Activated CD8-positive, alpha-beta memory T cell treated with anti-CD3 and anti-CD28 coated beads, Interleukin-2, amount 50 U/mL, for 48 hours (primary cell): ENCODE measurements at regions not wholly inside any gene's neighbourhood (a gene's known extent, or its start where the extent isn't known, plus 50 kb on each side); places are given as distances from the start of the nearest gene placed in this dataset.

ENCODE experiments used
- DNase-seq: peaks from one replicate; pipeline ENCODE4 v3.0.0-alpha.2; 2020

DNA sequence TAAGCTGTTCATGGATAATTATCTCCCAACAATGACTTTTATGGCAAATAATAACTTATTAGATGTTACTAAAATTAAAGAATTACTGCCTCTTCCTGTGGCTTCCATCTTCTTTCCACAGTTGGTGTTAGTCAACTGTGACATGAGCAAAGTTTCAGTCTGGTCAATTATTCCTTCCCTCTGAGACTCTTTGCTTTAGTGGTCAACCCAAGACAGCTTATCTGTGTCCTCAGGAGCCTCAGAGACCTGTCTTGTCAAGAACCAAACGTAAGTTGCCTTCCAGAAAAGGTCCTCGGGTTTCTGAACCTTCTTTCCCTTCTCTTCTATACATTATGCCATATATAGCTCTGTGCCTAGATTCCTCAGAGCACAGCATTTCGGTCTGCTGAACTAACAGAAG is 263.2 kb upstream of the ZP4 start:
- no peak for DNase-seq

DNA sequence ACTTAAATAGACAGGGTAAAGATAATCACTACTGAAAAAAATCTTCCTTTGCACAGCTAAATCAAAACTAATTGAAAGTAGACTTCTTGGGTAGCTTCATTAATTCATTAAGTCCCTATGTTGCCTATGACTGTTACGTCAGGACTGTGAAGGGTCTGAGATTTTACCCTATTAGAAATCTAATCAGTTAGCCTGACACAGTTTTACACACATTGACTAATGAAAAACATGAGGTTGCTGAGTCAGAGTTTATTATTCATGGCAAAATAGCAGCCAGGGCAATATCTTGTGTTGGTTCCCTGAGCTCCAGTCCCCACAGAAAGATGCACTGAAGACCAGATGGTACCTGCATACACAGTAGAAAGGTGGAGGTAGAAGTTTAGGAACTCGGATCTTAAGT is 262.5 kb upstream of the ZP4 start:
- DNase-seq, result no peak

DNA sequence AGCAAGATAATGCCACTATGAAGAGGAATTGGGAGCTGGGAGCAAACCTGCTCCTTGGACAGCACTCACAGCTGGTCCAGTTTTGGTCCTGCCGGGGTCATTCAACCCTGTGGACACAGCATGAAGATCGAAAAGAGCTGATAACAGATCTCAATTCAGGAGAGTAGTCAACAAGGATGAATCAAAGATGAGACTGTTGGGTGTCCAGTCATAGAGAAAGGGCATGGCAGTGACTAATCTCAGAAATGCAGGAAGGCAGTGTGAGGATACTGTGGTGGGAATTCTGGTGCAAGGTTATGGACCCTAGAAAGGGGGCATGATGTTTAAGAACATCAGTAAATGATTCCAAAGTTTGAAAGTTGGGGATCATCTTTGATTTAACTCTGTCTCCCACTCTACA is 261.4 kb upstream of the ZP4 start:
- no peak for DNase-seq

DNA sequence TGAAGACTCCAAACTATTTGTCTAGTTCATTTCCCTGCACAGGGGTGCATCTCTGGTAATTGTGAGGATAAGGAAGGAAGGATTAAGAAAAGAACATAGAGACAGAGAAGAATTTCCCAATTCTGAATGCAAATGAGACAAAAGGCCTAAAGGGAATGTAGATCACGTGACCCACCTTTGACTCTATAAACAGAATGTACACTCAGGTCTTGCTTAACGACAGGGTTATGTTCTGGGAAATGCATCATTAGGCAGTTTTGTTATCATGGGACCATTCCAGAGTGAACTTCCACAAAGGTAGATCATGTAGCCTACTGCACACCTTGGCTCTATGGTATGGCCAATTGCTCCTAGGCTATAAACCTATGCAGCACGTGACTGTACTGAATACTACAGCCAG is 252.3 kb upstream of the ZP4 start:
- DNase-seq, result no peak

DNA sequence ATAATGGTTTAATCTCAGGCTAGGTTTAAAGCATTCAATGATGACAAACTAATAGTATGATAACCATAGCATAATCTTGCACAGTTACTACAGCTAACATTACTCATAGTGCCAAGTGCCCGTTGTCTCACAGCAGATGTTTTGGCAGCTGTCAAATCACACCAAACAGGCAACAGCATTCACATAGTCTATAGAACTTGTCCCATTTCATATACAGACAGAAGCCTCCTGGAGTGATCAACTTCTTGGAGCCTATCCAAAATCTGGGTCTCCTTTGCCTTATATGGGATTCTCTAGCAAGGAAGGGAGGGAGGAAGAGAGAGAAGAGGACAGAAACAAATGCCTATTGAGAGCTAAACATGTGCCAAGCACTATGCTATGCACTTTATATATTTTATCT is 250.6 kb upstream of the ZP4 start:
- no peak for DNase-seq

DNA sequence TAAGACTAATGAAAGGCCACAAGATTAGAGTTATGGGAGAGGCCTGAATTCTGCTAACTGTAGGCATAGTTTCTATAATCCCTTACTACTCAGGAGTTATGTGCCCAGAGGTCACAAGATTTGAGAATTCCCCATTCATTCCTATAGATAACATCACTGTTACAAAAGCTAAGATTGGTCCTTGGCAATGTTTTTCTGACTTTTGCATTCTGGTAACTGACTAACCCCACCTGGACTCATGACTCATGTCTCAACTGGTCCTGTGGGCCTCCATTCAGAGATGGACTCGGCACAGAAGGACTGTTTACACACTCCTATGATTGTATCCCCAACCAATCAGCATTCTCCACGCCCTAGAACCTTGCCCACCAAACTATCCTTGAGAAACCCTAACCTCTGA is 249.0 kb upstream of the ZP4 start:
- DNase-seq, result no peak

DNA sequence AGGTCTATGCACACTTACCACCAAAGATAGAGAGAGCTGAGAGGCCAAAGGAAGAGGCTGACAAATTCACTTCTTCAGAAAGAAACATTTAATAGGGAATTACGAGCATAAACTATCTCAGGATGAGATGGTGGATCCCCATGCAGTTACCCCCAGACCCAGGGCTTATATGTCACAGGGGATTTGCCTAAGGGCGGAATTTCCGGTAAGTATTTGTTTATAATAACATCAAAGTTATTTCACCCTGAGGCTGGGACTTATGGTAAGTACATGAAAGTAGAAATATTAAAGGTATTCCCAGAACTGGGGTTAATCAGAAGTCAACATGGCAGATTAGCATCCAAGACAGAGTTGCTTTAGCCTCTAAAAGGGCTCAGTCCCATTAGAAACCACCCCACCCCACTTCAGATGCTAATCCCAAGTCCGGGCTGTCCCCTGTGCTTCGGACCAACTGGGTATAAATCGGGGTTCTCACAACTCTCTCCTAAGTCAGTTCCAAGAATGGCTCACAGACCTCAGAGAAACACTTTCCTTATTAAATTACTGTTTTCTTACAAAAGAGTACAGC is 247.4 kb upstream of the ZP4 start:
- no peak for DNase-seq

DNA sequence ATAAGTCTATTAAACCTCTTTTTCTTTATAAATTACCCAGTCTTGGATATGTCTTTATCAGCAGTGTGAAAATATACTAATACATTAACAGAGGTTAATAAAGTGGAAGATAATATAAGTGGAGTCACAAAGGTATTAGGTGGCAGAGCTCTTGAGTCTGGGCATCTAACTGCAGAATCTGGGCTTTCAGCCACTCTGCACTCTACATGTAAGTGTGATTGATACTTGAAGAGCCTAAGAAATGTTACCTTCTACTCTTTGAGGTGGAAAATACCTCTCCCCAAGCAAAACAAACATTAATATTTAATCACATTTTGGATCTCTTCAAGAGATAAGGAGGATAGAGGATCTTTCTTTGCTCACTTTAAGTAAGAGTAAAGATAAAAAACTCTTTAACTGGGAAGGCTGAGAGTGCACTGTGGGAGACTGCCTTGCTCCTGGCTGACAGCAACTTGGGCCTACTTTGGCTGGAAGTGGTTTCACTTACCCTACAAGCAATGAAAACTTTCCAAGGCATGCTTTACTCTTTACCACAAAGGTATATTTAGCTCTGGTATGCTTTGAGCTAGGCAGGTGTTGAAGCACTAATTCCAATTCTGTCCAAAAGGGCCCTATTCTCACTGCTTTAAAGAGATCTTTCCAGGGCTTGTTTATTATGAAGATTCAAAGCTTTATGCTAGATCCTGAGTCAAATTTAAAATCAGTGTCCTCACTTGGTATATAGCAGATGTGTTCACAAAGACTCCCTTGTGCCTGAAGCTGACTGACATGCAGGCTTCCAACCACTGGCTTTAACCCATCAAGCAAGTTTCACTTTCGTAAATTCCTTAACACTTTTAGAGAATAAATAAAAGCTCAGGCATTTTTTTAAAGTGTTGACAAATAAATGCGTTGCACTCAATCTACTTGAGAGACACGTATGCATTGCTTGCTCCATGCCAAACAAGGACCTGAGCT is 245.3 kb upstream of the ZP4 start:
- DNase-seq, result no peak

DNA sequence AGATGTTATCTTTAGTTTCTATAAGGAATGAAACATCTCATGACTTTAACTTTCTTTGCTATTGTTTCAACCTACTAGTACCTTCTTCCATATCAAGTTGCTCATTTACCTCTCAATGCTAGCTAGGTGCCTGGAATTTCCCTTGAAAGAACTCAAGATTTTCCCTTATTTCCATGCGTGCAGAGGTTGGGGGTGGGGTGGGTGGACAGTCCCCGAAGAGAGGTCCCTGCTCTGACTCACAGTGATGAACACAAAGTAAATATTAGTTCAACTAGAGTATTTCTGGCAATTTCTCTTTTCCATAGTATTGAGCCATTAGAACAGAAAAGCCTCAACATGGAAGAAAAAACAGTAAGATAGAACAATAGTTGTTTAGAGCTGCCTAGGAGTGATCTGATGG is 239.0 kb upstream of the ZP4 start:
- no peak for DNase-seq

DNA sequence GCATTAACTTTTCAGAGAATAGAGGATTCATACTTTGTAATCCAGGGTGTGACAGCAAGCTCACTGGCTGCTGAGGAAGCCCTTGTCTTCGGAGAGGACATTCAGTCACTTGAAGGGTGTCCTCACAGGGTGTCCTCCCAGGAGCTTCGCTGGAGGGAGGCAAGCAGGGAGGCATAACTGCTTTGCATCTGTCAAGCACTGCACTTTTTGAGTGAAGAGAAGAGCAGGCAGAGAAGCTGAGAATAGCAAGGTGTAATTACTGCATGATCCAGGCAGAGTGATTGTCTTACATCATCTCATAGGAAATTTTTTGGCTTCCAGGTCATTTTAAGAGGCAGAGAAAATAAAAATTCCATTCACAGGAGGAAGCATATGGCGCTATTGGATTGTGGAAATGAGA is 232.5 kb upstream of the ZP4 start:
- DNase-seq, result no peak

DNA sequence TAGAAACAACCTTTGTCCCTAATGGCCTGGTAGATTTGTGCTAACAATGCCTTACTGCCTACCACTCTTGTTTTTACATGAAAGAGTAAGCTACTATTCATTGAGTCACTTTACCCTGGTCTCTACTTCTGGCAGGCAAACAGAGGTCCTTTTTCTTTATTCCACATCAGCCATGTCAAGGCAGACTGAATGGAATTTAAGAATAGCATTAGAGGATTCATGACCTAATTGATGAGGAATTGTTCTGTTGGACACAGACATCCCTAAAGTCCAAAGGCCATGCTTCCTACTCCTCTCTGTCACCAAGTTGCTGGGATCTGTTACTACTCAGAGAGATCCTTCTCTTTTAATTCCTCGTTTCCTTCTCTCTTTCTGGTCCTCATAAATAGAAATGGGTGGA is 229.1 kb upstream of the ZP4 start:
- no peak for DNase-seq

DNA sequence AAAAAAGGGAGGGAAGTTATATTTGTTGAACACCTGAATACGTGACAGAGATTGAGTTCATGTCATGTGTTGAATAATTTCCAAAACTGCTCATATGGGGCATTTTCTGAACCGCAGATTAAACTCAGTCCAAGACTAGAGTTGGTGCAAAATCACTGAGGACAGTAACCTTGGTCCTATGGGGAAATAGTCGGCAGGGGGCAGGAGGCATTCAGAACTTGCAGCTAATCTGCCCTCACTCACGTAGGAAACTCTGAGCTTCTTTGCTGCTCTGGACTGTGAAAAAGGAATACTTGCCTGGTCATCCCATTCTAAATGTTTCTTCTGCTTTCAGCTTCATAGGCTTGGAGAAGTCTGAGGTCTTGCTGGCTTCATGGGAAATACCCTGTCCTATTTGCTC is 228.3 kb upstream of the ZP4 start:
- no peak for DNase-seq

DNA sequence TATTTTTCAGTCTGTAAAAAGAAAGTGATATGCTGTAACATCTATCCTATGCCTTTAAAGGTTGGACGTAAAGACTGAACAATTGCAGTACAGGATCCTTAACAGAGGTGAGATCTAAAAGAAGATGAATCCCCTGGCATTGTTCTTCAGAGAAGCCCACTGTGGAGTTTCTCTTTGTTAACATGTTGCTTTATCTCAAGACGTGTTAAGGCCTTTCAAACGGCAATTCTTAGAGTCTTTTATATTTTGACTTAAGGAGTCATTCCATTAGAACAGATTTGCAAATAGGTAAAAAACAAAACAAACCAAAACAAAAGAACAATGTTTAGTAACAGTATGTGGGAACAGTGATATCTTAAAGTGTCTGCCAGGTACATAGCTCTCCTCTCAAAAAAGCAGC is 225.1 kb upstream of the ZP4 start:
- no peak for DNase-seq

DNA sequence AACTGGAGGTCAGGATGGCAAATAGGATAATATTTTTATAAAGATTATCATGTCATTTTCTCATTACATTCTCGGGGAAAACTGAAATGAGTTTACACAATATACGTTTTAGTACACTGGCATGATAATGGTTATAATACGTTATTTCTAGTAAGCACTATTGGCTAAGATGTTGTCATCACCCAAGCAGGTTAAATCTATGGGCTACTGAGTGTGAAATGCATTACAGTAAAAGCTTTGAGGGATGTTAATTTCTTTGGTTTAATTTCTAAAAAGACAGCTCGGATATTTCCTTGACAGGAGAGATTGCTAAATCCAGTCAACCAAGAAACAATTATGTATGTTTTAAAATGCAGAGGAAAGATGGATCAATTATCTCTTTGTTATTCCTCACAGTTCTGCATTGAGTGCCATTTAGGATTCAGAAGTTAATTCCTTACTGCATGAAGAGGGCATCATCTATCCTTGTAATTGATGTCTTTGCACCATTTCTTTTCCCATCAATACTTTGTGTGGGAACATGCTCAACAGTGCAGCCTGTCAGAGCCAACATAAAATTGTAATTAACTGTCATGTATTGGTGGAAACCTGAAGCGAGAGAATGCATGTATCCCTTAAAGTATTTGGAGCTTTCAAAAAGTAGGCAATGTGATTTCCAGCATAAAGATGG is 222.4 kb upstream of the ZP4 start:
- no peak for DNase-seq

DNA sequence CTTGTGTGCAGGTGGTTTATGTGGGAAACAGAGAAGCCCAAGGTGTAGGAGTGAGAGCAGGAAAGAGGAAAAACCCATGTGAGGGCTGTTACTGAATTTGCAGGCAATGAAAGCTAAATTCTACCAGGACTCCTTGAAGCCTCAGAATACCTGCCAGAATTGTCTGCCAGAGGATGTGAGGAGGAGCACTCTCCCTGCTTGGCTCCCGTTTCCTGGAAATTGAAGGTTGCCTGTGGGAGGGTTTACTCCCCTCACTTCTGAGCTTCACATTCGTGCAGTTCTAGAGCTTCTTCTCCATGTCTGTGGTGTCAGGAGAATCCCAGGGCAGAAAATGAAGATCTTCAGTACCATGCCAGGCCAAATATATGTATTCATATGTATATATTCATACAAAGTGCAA is 220.8 kb upstream of the ZP4 start:
- DNase-seq, result no peak

DNA sequence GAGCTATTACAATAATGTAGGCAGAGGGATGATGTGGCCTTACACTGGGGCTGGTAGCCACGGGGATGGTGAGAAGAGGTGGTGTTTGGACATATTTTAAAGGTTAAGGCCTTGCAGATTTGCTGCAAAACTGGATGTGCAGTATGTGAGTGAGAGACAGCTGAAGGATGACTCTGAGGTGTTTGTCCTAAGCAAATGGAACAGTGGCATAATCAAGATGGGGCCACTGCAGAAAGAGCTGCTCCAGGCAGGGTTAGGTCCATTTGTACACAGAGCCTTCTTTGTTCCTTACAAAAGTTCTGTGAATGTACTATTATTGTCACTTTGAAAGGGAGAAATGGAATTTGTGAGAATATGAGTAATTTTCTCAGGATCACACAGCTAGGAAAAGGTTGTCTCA is 220.4 kb upstream of the ZP4 start:
- no peak for DNase-seq

DNA sequence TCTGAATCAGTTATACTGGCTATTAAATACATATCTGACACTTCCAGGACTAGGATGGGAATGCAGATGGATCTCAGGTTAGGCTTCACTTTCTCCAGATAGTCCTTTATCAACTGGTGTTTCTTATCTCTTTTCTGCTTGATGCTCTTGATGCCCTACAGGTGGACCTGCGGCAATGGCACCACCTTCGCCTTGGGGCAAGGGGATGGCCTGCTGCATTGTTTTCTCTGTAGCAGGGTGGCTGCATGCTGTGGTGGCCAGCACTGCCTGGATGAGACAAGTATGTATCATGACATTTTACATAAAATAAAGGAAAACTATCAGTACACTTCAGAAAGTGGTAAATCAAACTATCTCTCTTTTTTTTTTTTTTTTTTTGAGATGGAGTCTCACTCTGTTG is 217.7 kb upstream of the ZP4 start:
- no peak for DNase-seq

DNA sequence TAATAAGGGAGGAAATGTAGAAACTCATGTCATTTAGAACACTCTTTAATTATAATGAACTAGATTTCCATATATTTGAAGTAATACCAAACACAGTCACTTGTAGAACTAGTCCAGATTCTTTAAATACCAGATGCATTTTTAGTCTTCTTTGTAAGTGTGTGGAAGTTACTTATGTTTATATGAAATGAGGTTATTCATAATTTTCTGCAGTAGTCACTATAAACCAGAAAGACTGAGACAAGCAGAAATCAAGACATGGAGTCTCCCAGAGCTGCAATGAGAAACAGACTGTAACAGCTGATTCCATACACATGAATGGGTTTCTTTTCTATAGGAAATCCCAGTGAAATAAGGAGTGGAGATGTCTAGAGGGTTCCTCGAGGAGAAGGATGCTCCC is 216.6 kb upstream of the ZP4 start:
- no peak for DNase-seq

DNA sequence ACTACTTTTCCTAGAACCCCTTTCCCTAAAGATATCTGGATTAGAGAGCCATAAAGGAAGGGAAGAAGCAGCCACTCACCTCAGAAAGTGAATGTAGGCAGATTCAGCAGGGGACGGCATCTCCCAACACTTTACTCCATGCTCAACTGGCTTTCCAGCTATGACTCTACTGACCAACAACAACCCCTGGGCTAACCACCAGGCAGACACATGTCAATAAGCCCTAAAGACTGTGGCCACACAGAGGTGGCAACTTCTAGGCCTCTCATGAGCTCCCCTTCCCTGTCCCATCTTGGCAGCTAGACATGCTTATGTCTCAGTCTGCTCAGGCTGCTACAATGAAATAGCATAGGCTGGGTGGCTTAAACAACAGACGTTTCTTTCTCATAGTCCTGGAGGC is 214.0 kb upstream of the ZP4 start:
- DNase-seq, result no peak

DNA sequence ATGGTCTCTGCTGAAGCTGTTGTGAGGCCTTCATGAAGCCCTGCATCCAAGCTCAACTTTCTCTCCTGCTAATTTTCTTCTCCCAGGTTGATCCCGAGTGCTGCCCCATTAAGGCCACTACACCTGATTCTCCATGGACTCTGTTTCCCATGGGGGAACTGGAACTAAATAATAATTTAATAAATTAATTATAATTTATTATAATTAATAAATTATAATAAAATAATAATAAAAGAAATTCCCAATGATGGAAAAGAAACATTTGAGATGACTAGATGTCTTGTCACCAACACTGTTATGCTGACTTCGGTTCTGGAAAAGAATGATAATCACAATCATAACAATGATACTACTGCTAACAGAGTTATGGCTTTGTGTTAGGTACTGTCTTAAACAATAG is 211.2 kb upstream of the ZP4 start:
- DNase-seq, result no peak

DNA sequence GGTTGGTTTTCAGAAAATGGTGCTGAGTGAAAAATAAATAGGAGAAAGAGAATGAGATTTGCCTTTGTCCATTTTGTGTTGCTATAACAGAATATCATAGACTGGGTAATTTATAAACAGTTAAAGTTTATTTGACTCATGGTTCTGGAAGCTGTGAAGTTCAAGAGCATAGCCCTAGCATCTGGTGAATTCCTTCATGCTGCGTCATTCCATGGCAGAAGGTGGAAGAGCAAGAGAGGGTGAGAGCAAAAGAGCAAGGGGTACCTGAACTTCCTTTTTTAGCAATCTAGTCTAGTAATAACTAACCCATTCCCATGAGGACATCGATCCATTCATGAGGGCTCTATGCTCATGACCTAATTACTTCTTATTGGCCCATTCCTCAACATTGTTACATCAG is 209.1 kb upstream of the ZP4 start:
- no peak for DNase-seq

DNA sequence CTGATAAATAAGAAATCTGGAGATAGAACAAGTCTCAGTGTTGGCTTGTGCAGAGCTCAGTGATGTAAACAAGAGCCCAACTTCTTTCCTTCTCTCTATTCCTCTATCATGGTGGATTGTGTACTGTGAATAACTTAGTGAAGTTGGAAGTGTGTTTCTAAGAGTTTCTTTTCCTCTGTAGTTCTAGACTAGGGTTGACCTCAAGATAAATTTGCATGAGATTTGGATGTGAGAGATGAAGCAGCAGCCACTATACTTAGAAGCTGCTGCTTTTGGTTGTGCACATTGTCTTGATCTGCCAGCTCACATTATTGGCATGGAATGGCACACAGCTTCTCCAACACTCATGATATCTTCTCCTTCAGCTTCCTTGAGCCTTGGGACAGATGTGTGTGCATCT is 198.9 kb upstream of the ZP4 start:
- no peak for DNase-seq

DNA sequence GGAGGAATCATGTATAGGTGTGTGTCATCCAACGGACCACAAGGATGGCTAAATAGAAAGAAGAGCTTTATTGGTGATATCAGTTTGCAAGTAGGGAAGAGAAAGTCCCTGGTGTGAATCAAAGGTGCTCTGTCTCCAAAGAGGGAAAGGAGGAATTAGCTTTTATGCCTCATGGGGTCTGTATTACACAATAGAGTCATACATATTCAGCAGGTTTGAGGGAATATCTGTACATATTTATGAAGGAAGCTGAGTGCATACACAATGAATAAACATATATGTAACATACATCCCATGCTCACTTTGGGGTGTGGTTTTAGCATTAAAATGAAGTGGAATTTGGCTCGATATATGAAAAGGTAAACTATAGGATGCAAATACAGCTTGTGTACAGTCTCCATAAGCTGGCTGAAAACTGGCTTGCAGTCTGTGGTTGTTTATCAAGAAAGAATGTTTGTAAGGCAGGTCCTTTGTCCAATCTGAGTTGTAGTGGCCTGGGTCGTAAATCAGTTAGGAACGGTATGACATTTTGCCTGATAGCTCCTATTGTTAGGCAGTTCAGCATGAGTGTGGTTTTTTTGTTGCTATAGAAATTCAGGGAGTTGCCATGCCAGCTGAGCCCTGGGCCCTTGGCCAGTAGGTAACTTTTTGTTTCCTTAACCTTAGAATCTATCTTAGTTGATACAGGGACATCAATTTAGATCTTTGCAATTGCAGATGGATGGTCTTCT is 198.0 kb upstream of the ZP4 start:
- DNase-seq, result no peak

DNA sequence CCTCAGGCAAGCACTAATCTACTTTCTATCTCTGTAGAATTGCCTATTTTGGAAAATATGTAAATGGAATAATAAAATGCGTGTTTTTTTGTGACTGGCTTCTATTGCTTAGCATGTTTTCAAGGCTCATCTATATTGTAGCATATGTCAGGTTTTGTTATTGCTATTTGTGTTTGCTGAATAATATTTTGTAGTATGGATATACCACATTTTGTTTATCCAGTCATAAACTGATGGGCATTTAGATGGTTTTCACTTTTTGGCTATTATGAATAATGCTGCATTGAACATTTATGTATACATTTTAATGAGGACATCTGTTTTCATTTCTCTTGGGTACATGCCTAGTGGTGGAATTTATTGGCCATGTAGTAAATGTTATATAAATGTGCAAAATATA is 183.3 kb upstream of the ZP4 start:
- no peak for DNase-seq
